ENCODE measurements at regions not wholly inside any gene's neighbourhood (a gene's known extent, or its start where the extent isn't known, plus 50 kb on each side); places are given as distances from the start of the nearest gene placed in this dataset.
"Not testable (repeated sequence)": the region's sequence is repeated elsewhere in the genome, so short reads cannot be mapped to it uniquely, and the experiment has no call there.

- not testable (repeated sequence) for DNase-seq (ENCODE audit: low read depth)
Observed at GRCh38 chr6:142016666-142017065, 116.1 kb upstream of the GJE1 start.

DNA sequence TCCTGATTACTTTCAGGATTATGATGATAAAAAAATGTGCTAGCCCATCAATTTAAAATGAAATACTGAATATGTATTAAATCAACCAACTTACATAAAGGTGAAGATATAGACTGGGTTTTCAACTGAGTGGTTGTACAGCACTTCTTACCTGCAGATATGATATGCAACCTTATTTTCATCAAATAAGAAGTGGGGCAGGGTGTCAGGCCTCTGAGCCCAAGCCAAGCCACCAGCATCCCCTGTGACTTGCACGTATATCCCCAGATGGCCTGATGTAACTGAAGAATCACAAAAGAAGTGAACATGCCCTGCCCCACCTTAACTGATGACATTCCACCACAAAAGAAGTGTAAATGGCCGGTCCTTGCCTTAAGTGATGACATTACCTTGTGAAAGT, 117.3 kb upstream of the GJE1 start:
- peak; percentile 24 for DNase-seq (ENCODE audit: low read depth)

DNA sequence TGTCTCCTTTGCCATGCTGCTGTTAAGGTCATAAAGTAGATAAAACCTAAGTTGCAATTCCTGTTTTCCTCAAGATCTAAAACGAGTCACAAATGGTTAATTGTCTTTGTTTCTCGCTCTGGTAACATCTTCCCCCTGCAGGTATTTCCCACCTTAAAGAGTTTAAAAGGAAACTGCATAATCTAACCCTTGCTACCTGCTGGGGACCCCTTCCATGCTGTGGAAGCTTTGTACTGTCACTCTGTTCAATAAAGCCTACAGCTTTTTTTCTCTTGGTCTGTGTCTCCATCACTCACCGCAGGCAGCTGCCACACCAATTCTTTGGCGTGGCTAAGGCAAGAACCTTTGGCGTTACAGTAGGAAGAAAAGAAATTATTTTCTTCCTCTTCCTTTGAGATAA, 117.7 kb upstream of the GJE1 start:
- peak; percentile 43 for DNase-seq (ENCODE audit: low read depth)

DNA sequence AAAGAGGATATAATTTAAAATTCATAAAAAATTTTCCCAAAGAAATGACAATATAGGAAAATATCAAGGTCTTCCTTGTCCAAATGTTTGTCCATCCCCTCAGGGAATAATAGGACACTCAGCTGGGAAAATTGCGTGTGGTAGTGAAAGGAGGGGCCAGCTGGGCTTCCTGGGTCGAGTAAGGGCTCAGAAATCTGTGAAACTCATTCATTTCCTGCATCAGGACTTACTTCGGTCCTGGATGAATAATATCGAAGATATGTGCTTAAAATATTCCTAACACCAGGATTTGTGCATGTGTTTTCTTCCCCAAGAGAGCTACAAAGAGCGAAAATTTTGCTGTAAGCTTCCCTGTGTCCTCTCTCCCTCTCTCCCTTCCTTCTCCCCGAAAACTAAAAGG, 118.2 kb upstream of the GJE1 start:
- peak; percentile 99 for DNase-seq (ENCODE audit: low read depth)

DNA sequence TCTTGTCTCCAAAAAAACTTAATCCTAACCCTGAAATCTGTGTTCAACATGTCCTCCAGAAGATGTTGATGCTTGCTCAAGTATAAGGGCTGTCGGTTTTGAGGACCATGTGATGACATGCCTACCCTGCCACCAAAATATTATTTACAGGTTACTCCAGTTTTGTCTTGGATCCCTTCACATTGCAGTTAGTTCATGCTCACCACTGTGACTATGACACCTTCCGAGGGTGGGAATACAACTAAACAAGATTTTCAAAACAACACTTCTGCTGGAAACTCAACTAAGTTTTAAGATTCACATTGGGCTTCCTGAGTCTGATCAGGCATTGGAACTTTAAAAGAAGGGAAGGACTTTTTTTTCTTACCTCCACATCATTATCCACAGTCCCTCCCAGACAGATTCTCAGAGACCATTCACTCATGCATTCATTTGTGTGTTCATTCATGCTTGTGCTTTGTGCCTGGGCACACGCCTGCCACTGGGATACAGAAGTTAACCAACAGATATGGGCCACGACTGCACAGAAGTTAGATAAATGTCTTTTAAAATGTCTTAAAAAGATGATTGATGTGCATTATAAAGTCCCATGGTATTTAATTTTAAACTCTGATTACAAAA, 118.7 kb upstream of the GJE1 start:
- peak; percentile 50 for DNase-seq (ENCODE audit: low read depth)

GRCh38 chr6:142013287-142013686, 119.4 kb upstream of the GJE1 start:
- peak; percentile 99 for DNase-seq (ENCODE audit: low read depth)

GRCh38 chr6:142011775-142012174, 121.0 kb upstream of the GJE1 start:
- no peak for DNase-seq (ENCODE audit: low read depth)

DNA sequence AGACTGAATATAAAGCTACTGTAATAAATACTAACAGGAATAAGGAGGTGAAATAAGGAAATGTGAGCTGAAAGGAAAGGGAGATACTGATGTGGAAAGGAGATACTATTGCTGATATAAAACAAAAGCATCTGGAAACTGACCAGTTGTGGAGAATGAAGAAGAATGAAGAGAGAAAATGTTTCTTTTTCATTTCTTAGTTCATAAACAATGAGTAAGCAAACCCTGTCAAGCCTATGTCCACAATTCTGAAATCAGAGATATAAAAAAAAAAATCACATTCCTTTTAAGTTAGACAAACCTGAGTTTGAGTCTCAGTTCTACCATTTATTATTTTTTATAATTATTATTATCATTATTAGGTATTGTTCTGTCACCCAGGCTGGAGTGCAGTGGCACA, 121.6 kb upstream of the GJE1 start:
- peak; percentile 69 for DNase-seq (ENCODE audit: low read depth)

GRCh38 chr6:142009647-142010046, 123.1 kb upstream of the GJE1 start:
- peak; percentile 35 for DNase-seq (ENCODE audit: low read depth)

- DNase-seq (ENCODE audit: low read depth), result no peak
Observed at GRCh38 chr6:142008781-142009180, 123.9 kb upstream of the GJE1 start.

- DNase-seq (ENCODE audit: low read depth), result peak; percentile 52
Observed at GRCh38 chr6:142008016-142008735, 124.5 kb upstream of the GJE1 start.

DNA sequence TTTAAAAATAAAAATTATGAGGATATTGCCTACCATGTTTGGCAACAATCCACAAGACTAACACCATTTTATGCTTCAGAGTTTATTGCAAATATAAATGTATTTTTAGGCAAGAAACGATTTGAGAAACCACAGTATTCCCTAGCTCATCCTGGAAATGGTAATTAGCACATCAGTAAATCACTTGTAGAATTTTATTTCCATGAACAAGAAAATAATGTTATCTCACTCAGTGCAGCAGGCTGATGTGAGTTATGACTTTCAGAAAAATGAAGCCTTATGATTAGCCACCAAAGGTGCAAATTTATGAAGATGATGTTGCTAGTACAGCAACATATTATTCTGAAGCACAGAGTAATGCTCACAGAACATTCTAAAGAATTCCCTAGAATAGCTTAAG, 127.7 kb upstream of the GJE1 start:
- no peak for DNase-seq (ENCODE audit: low read depth)

GRCh38 chr6:142002825-142003405, 129.8 kb upstream of the GJE1 start:
- DNase-seq (ENCODE audit: low read depth), result no peak

GRCh38 chr6:141996823-141997222, 135.9 kb upstream of the GJE1 start:
- DNase-seq (ENCODE audit: low read depth), result no peak

- DNase-seq (ENCODE audit: low read depth), result no peak
Observed at GRCh38 chr6:141992109-141992508, 140.6 kb upstream of the GJE1 start.

DNA sequence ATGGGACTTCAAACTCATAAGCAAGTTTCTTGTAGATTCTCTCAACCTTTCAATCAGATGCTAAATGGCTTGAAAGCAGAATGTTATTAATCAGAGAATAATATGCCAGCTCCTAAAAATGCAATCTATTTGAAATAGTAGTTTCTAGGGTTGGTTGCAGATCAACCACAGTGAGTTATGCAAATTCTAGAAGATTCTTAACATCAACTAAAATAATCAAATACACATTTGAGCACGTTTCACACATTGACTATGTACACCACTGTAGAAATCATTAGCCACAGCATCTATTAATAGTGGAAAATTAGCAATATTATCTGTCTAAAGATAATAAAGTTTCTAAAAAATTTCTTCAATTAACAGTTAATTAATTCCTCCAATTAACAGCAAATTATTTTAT, 141.9 kb upstream of the GJE1 start:
- no peak for DNase-seq (ENCODE audit: low read depth)

- DNase-seq (ENCODE audit: low read depth), result no peak
Observed at GRCh38 chr6:141989706-141989959, 143.1 kb upstream of the GJE1 start.

DNA sequence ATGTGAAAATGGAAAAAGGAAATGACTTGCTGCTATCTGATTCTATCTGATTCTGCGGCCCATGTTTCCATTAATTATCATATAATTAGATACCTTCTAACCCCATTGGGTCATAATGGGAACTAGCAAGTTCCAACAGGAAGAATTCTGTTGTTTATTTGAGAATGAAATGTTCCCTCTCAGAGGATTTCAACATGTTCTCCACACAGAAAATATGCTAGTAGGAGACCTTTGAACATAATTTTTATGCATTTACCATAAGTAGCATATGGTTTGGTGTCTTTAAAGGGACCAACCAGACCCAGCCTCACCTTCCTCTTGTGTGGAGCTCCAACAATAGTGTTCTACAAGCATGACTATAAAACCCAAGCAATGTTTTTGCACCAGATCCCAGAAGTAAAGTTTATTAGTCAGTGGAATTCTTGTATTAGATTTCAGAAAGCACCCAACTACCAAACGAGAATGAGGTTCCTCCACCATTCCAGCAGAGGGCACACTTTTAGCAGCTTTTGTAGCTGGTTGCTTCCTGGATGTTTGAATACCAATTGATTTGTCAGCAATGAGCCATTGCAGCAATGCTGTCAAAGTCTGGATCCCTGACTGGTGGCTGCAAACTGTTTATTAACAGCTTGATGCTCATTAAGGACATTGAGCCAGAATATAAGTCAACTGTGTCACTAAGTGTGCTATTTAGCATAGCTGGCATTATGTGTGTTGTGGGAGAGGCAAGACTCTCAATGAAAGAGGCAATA, 143.6 kb upstream of the GJE1 start:
- DNase-seq (ENCODE audit: low read depth), result peak; percentile 87

DNA sequence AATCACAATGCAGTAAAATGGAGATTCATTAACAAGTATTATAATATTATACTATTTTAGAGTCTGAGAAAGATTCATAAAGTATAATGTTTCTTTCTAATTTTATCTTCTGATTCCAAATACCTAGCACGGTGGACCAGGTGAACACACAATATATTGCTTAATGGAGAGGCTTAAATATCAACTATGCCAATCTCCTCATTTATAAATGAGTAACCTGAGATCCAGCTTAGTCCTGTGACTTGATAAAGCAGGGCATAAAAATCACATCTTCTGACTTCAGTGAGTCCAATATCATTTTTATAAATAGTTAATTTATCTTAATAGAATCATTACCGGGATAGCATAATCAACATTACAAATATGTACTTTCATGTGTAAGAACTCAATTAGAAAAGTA, 144.4 kb upstream of the GJE1 start:
- DNase-seq (ENCODE audit: low read depth), result no peak

DNA sequence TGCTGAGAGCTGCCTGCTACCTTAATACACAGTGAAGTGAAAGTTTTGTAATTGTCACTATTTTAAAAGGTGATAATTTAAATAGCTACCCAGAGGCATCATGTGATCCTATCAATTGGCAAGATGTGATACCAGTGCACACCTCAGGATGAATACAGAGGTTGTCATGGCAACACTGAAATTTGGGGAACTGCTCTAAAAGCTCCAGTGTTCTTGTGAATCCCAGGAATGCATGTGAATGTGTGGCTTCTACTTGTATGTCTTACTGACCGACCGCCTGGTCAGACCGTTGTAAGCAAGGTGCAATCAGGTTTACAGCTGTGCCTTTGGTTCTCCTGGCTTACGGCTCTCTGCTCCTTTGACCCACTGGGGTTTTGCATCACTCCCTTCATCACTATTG, 146.3 kb upstream of the GJE1 start:
- no peak for DNase-seq (ENCODE audit: low read depth)

GRCh38 chr6:141981190-141981589, 151.5 kb upstream of the GJE1 start:
- no peak for DNase-seq (ENCODE audit: low read depth)

GRCh38 chr6:141977782-141978181, 154.9 kb upstream of the GJE1 start:
- DNase-seq (ENCODE audit: low read depth), result no peak

DNA sequence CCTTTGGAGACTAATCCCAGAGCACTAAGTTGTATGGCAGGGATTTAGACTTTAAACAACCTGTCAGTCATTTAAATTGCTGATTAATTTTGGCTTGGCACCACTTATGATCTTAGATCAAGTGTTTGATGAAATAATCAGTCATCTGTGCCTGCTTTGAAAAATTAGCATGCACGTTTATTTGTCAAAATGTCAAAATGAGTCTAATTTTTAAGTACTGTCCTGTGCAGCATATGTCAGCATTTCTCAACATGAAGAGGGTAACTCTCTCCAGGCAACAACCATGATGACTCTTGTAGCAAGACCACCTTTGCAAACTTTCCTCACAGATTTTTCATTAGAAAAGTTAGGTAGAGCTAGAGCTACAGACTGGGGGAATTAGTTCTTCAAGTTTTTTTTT, 155.7 kb upstream of the GJE1 start:
- no peak for DNase-seq (ENCODE audit: low read depth)
